ENCODE measurements at regions not wholly inside any gene's neighbourhood (a gene's known extent, or its start where the extent isn't known, plus 50 kb on each side); places are given as distances from the start of the nearest gene placed in this dataset.

DNA sequence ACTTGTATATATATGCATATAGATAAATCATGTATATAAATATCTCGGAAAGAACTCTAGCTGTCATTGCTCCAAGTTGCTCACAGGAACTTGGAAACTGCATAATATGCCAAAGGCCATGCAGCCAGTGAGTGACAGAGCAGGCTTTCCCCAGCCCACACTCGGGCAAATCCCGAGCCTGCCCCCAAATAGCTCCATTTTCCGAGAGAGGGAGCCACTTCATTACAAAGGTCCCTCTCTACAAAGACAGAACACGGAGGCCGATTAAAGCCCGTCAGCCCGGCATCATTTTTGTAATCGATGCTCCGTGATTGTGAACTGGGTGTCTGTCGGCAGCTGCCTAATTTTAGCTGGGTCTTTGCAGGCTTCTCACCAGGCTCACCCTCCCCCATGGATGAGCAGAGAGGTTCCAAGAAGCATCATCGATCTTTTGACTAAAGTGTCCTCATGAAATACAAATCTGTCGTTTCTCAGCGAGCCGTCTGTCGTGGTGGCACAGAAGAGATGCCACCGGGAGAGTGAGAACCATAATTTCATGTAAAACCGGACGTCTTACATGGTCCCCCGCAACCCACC is 663.9 kb downstream of the PTPRU start:
- H3K4me1 ChIP-seq: peaks cover 0 to 7% (median 6%) of the 10 kb centered on the region in 3 donors
- H3K36me3 ChIP-seq: no peaks in the 10 kb centered on the region
- 42 to 53% methylated on average over 13 to 17 of the region's 20 CpGs for WGBS, 2 donors (ENCODE audit: low coverage in 1 of 2)
- H3K4me3 ChIP-seq: no peak overlapping the region
- no peak for ATAC-seq
- peaks cover 68% of the 10 kb centered on the region for H3K27me3 ChIP-seq
- H3K9me3 ChIP-seq: no peaks in the 10 kb centered on the region
- no peak overlapping the region for H3K27ac ChIP-seq
- TF ChIP-seq EP300 (IDR thresholded peaks at IDR 0.05) (no peak), POLR2A (IDR thresholded peaks at IDR 0.05) (no peak), POLR2AphosphoS5 (IDR thresholded peaks at IDR 0.05) (no peak)

DNA sequence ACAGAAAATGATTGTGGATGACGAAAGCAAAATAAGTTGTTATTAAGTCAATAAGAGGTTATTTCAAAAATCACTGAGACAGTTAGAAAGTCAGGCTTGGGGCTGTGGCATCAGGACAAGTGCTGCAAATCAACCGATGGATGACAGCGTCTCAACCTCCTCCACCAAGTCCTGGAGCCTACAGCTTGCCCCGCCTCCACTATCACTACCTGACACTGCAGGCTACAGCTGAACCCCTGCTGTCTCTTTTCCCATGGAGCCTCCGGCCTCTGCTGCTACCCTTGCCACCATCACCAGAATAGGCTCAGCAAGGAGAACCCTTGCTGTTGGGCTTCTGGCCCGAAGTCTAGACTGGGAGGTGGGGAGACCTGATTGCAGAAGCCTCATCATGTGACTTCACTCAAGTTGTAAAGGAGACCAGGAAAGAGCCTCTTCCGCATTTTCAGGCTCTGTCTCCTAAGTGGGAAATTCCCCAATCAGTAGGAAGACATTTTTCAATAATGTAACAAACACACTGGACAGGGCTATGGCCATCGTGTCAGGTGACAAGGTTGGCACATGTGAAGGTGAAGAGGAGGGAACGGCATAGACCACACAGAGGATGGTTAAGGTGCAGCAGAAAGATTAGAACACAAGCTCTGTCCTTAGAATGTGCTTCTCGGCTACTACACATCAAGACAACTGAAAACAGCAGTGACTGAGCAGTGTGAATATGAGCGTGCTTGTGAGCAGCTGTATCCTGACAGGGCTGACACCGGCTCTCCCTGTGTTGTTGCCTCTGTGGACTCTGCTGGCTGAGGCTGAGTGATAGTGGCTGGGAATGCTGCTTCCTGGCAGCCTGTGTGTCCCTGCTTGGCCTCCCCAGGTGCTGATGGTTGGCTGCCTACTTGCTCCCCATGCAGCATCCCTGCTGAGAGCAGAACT is 660.7 kb downstream of the PTPRU start:
- ATAC-seq: no peak
- peaks cover 87% of the 10 kb centered on the region for H3K27me3 ChIP-seq
- no peak overlapping the region for H3K4me3 ChIP-seq
- no peak for TF ChIP-seq EP300 (IDR thresholded peaks at IDR 0.05)
- no peak for TF ChIP-seq POLR2AphosphoS5 (IDR thresholded peaks at IDR 0.05)
- TF ChIP-seq POLR2A (IDR thresholded peaks at IDR 0.05): no peak
- TF ChIP-seq, protein P1, sequence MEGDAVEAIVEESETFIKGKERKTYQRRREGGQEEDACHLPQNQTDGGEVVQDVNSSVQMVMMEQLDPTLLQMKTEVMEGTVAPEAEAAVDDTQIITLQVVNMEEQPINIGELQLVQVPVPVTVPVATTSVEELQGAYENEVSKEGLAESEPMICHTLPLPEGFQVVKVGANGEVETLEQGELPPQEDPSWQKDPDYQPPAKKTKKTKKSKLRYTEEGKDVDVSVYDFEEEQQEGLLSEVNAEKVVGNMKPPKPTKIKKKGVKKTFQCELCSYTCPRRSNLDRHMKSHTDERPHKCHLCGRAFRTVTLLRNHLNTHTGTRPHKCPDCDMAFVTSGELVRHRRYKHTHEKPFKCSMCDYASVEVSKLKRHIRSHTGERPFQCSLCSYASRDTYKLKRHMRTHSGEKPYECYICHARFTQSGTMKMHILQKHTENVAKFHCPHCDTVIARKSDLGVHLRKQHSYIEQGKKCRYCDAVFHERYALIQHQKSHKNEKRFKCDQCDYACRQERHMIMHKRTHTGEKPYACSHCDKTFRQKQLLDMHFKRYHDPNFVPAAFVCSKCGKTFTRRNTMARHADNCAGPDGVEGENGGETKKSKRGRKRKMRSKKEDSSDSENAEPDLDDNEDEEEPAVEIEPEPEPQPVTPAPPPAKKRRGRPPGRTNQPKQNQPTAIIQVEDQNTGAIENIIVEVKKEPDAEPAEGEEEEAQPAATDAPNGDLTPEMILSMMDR (IDR thresholded peaks at IDR 0.05): no peak
- H3K27ac ChIP-seq: no peak overlapping the region
- WGBS, 2 donors (ENCODE audit: low coverage in 1 of 2): 39 to 44% methylated on average over 8 to 10 of the region's 12 CpGs
- H3K9me3 ChIP-seq: no peaks in the 10 kb centered on the region
- no peaks in the 10 kb centered on the region for H3K36me3 ChIP-seq
- H3K4me1 ChIP-seq: peaks cover 0 to 7% (median 6%) of the 10 kb centered on the region in 3 donors

- H3K36me3 ChIP-seq: no peaks in the 10 kb centered on the region
- ATAC-seq: no peak
- H3K27me3 ChIP-seq: peaks cover 88% of the 10 kb centered on the region
Observed at GRCh38 chr1:29896300-29896699, 660.0 kb downstream of the PTPRU start.

GRCh38 chr1:29895201-29895600 is 658.9 kb downstream of the PTPRU start:
- ATAC-seq: no peak
- Histone ChIP-seq H3K4me3 (no peak overlapping the region), H3K27me3 (peaks cover 90% of the 10 kb centered on the region), H3K9me3 (no peaks in the 10 kb centered on the region), H3K36me3 (no peaks in the 10 kb centered on the region), H3K4me1 (no peaks in the 10 kb centered on the region), H3K27ac (no peak overlapping the region)
- TF ChIP-seq, protein P1 (IDR thresholded peaks at IDR 0.05): no peak
- TF ChIP-seq POLR2AphosphoS5 (IDR thresholded peaks at IDR 0.05): no peak
- TF ChIP-seq POLR2A (IDR thresholded peaks at IDR 0.05): no peak
- no peak for TF ChIP-seq EP300 (IDR thresholded peaks at IDR 0.05)
- 72 to 73% methylated on average over 2 to 4 of the region's 4 CpGs for WGBS, 2 donors (ENCODE audit: low coverage in 1 of 2)

More at GRCh38 chr1:29896300-29896699, 660.0 kb downstream of the PTPRU start:
- TF ChIP-seq POLR2AphosphoS5 (IDR thresholded peaks at IDR 0.05) (no peak), EP300 (IDR thresholded peaks at IDR 0.05) (no peak), POLR2A (IDR thresholded peaks at IDR 0.05) (no peak)
- TF ChIP-seq, protein P1 (IDR thresholded peaks at IDR 0.05): no peak
- H3K27ac ChIP-seq: no peak overlapping the region
- WGBS, 2 donors (ENCODE audit: low coverage in 1 of 2): 73 to 83% methylated on average over 3 of the region's 3 CpGs
- H3K9me3 ChIP-seq: no peaks in the 10 kb centered on the region
- no peak overlapping the region for H3K4me3 ChIP-seq
- peaks cover 0 to under 1% (median under 1%) of the 10 kb centered on the region in 3 donors for H3K4me1 ChIP-seq

GRCh38 chr1:29894311-29894710 is 658.0 kb downstream of the PTPRU start:
- no CpG with 5 or more reads among the region's 5 CpGs for WGBS, 2 donors (ENCODE audit: low coverage in 1 of 2)
- H3K4me3 ChIP-seq: no peak overlapping the region

More at GRCh38 chr1:29894311-29894710, 658.0 kb downstream of the PTPRU start:
- Histone ChIP-seq H3K36me3 (no peaks in the 10 kb centered on the region), H3K4me1 (no peaks in the 10 kb centered on the region), H3K27ac (no peak overlapping the region), H3K27me3 (peaks cover 92% of the 10 kb centered on the region), H3K9me3 (no peaks in the 10 kb centered on the region)
- no peak for ATAC-seq
- TF ChIP-seq POLR2A (IDR thresholded peaks at IDR 0.05): no peak
- TF ChIP-seq, protein P1 (IDR thresholded peaks at IDR 0.05): no peak
- no peak for TF ChIP-seq POLR2AphosphoS5 (IDR thresholded peaks at IDR 0.05)
- TF ChIP-seq EP300 (IDR thresholded peaks at IDR 0.05): no peak
